LHCN-M2 (cell line): ENCODE measurements at regions not wholly inside any gene's neighbourhood (a gene's known extent, or its start where the extent isn't known, plus 50 kb on each side); places are given as distances from the start of the nearest gene placed in this dataset.
"Not testable (repeated sequence)": the region's sequence is repeated elsewhere in the genome, so short reads cannot be mapped to it uniquely, and the experiment has no call there.

ENCODE experiments used
- DNase-seq: peaks from one replicate; pipeline ENCODE4 v3.0.0-alpha.2; 2012; ENCODE audit warnings: low read depth

GRCh38 chr5:28328681-28329080 lies 1290.3 kb upstream of the CDH9 start:
- peak; percentile 67 for DNase-seq

GRCh38 chr5:28324174-28324573 lies 1285.8 kb upstream of the CDH9 start:
- DNase-seq: no peak

- DNase-seq: no peak
Measured at GRCh38 chr5:28313953-28314352, 1275.6 kb upstream of the CDH9 start.

GRCh38 chr5:28313321-28313951 lies 1275.0 kb upstream of the CDH9 start:
- DNase-seq: no peak

- no peak for DNase-seq
Measured at GRCh38 chr5:28310696-28311095, 1272.3 kb upstream of the CDH9 start.

- DNase-seq: no peak
Measured at GRCh38 chr5:28305891-28306290, 1267.5 kb upstream of the CDH9 start.

- DNase-seq: peak; percentile 70
Measured at GRCh38 chr5:28301712-28302111, 1263.3 kb upstream of the CDH9 start.

GRCh38 chr5:28296254-28297013 lies 1258.0 kb upstream of the CDH9 start:
- no peak for DNase-seq

GRCh38 chr5:28287021-28287420 lies 1248.6 kb upstream of the CDH9 start:
- not testable (repeated sequence) for DNase-seq

GRCh38 chr5:28286566-28286965 lies 1248.2 kb upstream of the CDH9 start:
- DNase-seq: no peak

- no peak for DNase-seq
Measured at GRCh38 chr5:28284788-28285187, 1246.4 kb upstream of the CDH9 start.

- DNase-seq: peak; percentile 48
Measured at GRCh38 chr5:28281351-28281750, 1243.0 kb upstream of the CDH9 start.

- DNase-seq: no peak
Measured at GRCh38 chr5:28275931-28276330, 1237.5 kb upstream of the CDH9 start.

GRCh38 chr5:28269978-28270377 lies 1231.6 kb upstream of the CDH9 start:
- no peak for DNase-seq

- no peak for DNase-seq
Measured at GRCh38 chr5:28265877-28266276, 1227.5 kb upstream of the CDH9 start.

- peak; percentile 84 for DNase-seq
Measured at GRCh38 chr5:28254846-28255245, 1216.5 kb upstream of the CDH9 start.

- DNase-seq: no peak
Measured at GRCh38 chr5:28253431-28253830, 1215.0 kb upstream of the CDH9 start.

GRCh38 chr5:28249771-28250415 lies 1211.5 kb upstream of the CDH9 start:
- peak; percentile 50 for DNase-seq

GRCh38 chr5:28234356-28234968 lies 1196.1 kb upstream of the CDH9 start:
- peak; percentile 24 for DNase-seq

- DNase-seq: peak; percentile 50
Measured at GRCh38 chr5:28226407-28226806, 1188.0 kb upstream of the CDH9 start.

- DNase-seq: no peak
Measured at GRCh38 chr5:28219539-28219938, 1181.2 kb upstream of the CDH9 start.

GRCh38 chr5:28217695-28218094 lies 1179.3 kb upstream of the CDH9 start:
- no peak for DNase-seq
